Liver (tissue), 8 donors: ENCODE measurements at regions not wholly inside any gene's neighbourhood (a gene's known extent, or its start where the extent isn't known, plus 50 kb on each side); places are given as distances from the start of the nearest gene placed in this dataset.

Experiments
- DNase-seq: peaks from one replicate; pipeline ENCODE4 v3.0.0-alpha.2; 2017; ENCODE audit warnings: low spot score
- H3K27ac ChIP-seq, 2 donors: one replicate each; pipeline ENCODE4 v1.7.0; 2013; ENCODE audit warnings: inconsistent platforms in 2 of 2, low read length in 2 of 2, control low read depth in 1 of 2, low read depth in 1 of 2, mild to moderate bottlenecking in 1 of 2
- H3K27me3 ChIP-seq, 4 donors: one replicate each; pipeline versions ENCODE4 v1.6.1 to v1.7.0; 2013; ENCODE audit warnings: low read length in 3 of 4, inconsistent platforms in 1 of 4, mild to moderate bottlenecking in 1 of 4, moderate library complexity in 1 of 4; ENCODE audit not compliant: control insufficient read depth in 4 of 4, insufficient read depth in 4 of 4
- H3K36me3 ChIP-seq, 4 donors: one replicate each; pipeline versions ENCODE4 v1.6.1 to v1.7.0; 2013; ENCODE audit warnings: low read length in 3 of 4, mild to moderate bottlenecking in 3 of 4, low read depth in 1 of 4, moderate library complexity in 1 of 4; ENCODE audit not compliant: control insufficient read depth in 4 of 4, insufficient read depth in 3 of 4
- H3K4me1 ChIP-seq, 4 donors: one replicate each; pipeline versions ENCODE4 v1.6.1 to v1.7.0; 2013; ENCODE audit warnings: low read length in 3 of 4, mild to moderate bottlenecking in 3 of 4, moderate library complexity in 1 of 4; ENCODE audit not compliant: control insufficient read depth in 4 of 4, insufficient read depth in 4 of 4
- H3K4me3 ChIP-seq, 3 donors: one replicate each; pipeline versions ENCODE4 v1.6.1 to v1.7.0; 2013; ENCODE audit warnings: low read length in 3 of 3, control low read depth in 1 of 3, low read depth in 1 of 3, mild to moderate bottlenecking in 1 of 3
- H3K9ac ChIP-seq, 2 donors: one replicate each; pipeline ENCODE4 v1.7.0; 2013; ENCODE audit warnings: low read length in 2 of 2, mild to moderate bottlenecking in 2 of 2, moderate library complexity in 2 of 2, control low read depth in 1 of 2, low read depth in 1 of 2
- H3K9me3 ChIP-seq, 4 donors: one replicate each; pipeline versions ENCODE4 v1.6.1 to v1.7.0; 2013; ENCODE audit warnings: low read length in 3 of 4; ENCODE audit not compliant: control insufficient read depth in 4 of 4
- ATF3 ChIP-seq: IDR thresholded peaks from 2 replicates; pipeline ENCODE4 v1.6.1; 2016; ENCODE audit warnings: antibody characterized with exemption
- CTCF ChIP-seq: fragments of 150-350 bp; IDR thresholded peaks from 2 replicates; pipeline ENCODE4 v1.5.1; 2017; ENCODE audit warnings: improper control_type of control experiment, low read depth, low read length; ENCODE audit not compliant: missing input control
- EGR1 ChIP-seq, 2 donors: IDR thresholded peaks; 2 replicates each; pipeline ENCODE4 v1.6.1; 2016 to 2018; ENCODE audit warnings: antibody characterized with exemption in 2 of 2, low read depth in 2 of 2
- FOXA1 ChIP-seq: IDR thresholded peaks from 2 replicates; pipeline ENCODE4 v1.6.1; 2016; ENCODE audit warnings: antibody characterized with exemption
- FOXA2 ChIP-seq: IDR thresholded peaks from 2 replicates; pipeline ENCODE4 v1.6.1; 2016; ENCODE audit warnings: antibody characterized with exemption
- GABPA ChIP-seq, 2 donors: IDR thresholded peaks in 1 of 2; conservative IDR thresholded peaks in 1 of 2; 2 replicates each; pipeline ENCODE4 v1.6.1; 2016; ENCODE audit warnings: antibody characterized with exemption in 2 of 2, mild to moderate bottlenecking in 1 of 2, moderate library complexity in 1 of 2
- HNF4A ChIP-seq, 2 donors: conservative IDR thresholded peaks; 2 replicates each; pipeline ENCODE4 v1.6.1; 2016; ENCODE audit warnings: antibody characterized with exemption in 2 of 2, mild to moderate bottlenecking in 2 of 2
- HNF4G ChIP-seq: IDR thresholded peaks from 2 replicates; pipeline ENCODE4 v1.6.1; 2016; ENCODE audit warnings: antibody characterized with exemption
- JUND ChIP-seq, 2 donors: IDR thresholded peaks; 2 replicates each; pipeline ENCODE4 v1.6.1; 2016; ENCODE audit warnings: antibody characterized with exemption in 2 of 2
- MAX ChIP-seq: IDR thresholded peaks from 2 replicates; pipeline ENCODE4 v1.6.1; 2016; ENCODE audit warnings: antibody characterized with exemption
- NR2F2 ChIP-seq: IDR thresholded peaks from 2 replicates; pipeline ENCODE4 v1.6.1; 2016; ENCODE audit warnings: antibody characterized with exemption
- RAD21 ChIP-seq, 2 donors: IDR thresholded peaks; 2 replicates each; pipeline ENCODE4 v1.6.1; 2016; ENCODE audit warnings: antibody characterized with exemption in 2 of 2, mild to moderate bottlenecking in 2 of 2
- REST ChIP-seq: IDR thresholded peaks from 2 replicates; pipeline ENCODE4 v1.6.1; 2016; ENCODE audit warnings: antibody characterized with exemption, mild to moderate bottlenecking
- RXRA ChIP-seq, 2 donors: IDR thresholded peaks; 2 replicates each; pipeline ENCODE4 v1.6.1; 2017 to 2018; ENCODE audit warnings: antibody characterized with exemption in 2 of 2, mild to moderate bottlenecking in 1 of 2
- SP1 ChIP-seq: IDR thresholded peaks from 2 replicates; pipeline ENCODE4 v1.6.1; 2018; ENCODE audit warnings: antibody characterized with exemption, mild to moderate bottlenecking
- TAF1 ChIP-seq: conservative IDR thresholded peaks from 2 replicates; pipeline ENCODE4 v1.6.1; 2016; ENCODE audit warnings: antibody characterized with exemption, mild to moderate bottlenecking
- YY1 ChIP-seq: IDR thresholded peaks from 2 replicates; pipeline ENCODE4 v1.6.1; 2016; ENCODE audit warnings: antibody characterized with exemption, mild to moderate bottlenecking
- ZBTB33 ChIP-seq: IDR thresholded peaks from 2 replicates; pipeline ENCODE4 v1.6.1; 2016; ENCODE audit warnings: antibody characterized with exemption
- WGBS: extraction: QIAGEN DNeasy Blood & Tissue Kit; methylation state at CpG from one replicate; pipeline ENCODE4 v1.1.7; 2013; 5-methylcytosine and 5-hydroxymethylcytosine counted together
- donor health status: healthy.
- donor health status: healthy.
- donor health status: healthy.
- donor health status: healthy.
- donor health status: healthy.

- TF ChIP-seq TAF1 (no peak), MAX (no peak)
Measured at GRCh38 chr9:90002397-90003271, 397.8 kb downstream of the GADD45G start (continued).

- H3K27me3 ChIP-seq, result no peaks in the 10 kb centered on the region
- H3K4me3 ChIP-seq, result no peak overlapping the region
- peaks cover 4 to 12% (median 8%) of the 10 kb centered on the region in 4 donors for H3K4me1 ChIP-seq
- no peaks in the 10 kb centered on the region for H3K9me3 ChIP-seq
- no peaks in the 10 kb centered on the region for H3K36me3 ChIP-seq
- no peak overlapping the region for H3K9ac ChIP-seq
- no peak overlapping the region for H3K27ac ChIP-seq
- 99% methylated on average over 3 of the region's 3 CpGs for WGBS
- no peak for DNase-seq
- no peak for TF ChIP-seq FOXA1
- TF ChIP-seq HNF4G, result no peak
- no peak for TF ChIP-seq MAX
- no peak for TF ChIP-seq ATF3
Measured at GRCh38 chr9:90005388-90005787, 400.6 kb downstream of the GADD45G start.

GRCh38 chr9:90007516-90008440, 403.0 kb downstream of the GADD45G start:
- Histone ChIP-seq H3K9ac (no peak overlapping the region), H3K4me3 (no peak overlapping the region), H3K27me3 (no peaks in the 10 kb centered on the region), H3K27ac (no peak overlapping the region), H3K4me1 (peaks cover 0 to 4% (median 1%) of the 10 kb centered on the region in 4 donors), H3K9me3 (no peaks in the 10 kb centered on the region), H3K36me3 (no peaks in the 10 kb centered on the region)
- no peak for DNase-seq
- 91% methylated on average over 11 of the region's 11 CpGs for WGBS
- TF ChIP-seq REST (no peak), HNF4A (conservative IDR thresholded peaks at IDR 0.05) (no peak), ZBTB33 (no peak), FOXA1 (no peak), FOXA2 (no peak), MAX (no peak), NR2F2 (no peak), JUND (IDR thresholded peaks at IDR 0.05) (no peak), EGR1 (IDR thresholded peaks at IDR 0.05; ENCODE audit: low read depth in 2 of 2) (no peak), RAD21 (IDR thresholded peaks at IDR 0.05) (no peak), HNF4G (no peak), TAF1 (no peak), YY1 (no peak), GABPA (IDR thresholded peaks at IDR 0.05 in 1 of 2, conservative IDR thresholded peaks at IDR 0.05 in 1 of 2) (no peak), CTCF (no peak), ATF3 (no peak), RXRA (IDR thresholded peaks at IDR 0.05) (no peak), SP1 (no peak)
